Umbilical cord (tissue), 1 donor: ENCODE measurements at regions not wholly inside any gene's neighbourhood (a gene's known extent, or its start where the extent isn't known, plus 50 kb on each side); places are given as distances from the start of the nearest gene placed in this dataset.

ENCODE experiments used
- DNase-seq: peaks from one replicate; pipeline ENCODE4 v3.0.0-alpha.2; 2015; ENCODE audit warnings: low spot score

- DNase-seq: peak; percentile 49
Observed at GRCh38 chr4:71240094-71240493, 98.7 kb upstream of the SLC4A4 start.

- peak; percentile 37 for DNase-seq
Observed at GRCh38 chr4:71241501-71242288, 97.1 kb upstream of the SLC4A4 start.

GRCh38 chr4:71243091-71243833, 95.6 kb upstream of the SLC4A4 start:
- no peak for DNase-seq

GRCh38 chr4:71247706-71248105, 91.1 kb upstream of the SLC4A4 start:
- no peak for DNase-seq

GRCh38 chr4:71251261-71251660, 87.6 kb upstream of the SLC4A4 start:
- no peak for DNase-seq

GRCh38 chr4:71253545-71253944, 85.3 kb upstream of the SLC4A4 start:
- DNase-seq: no peak

GRCh38 chr4:71254451-71255012, 84.3 kb upstream of the SLC4A4 start:
- peak; percentile 43 for DNase-seq

- DNase-seq: no peak
Observed at GRCh38 chr4:71255976-71256375, 82.8 kb upstream of the SLC4A4 start.

- DNase-seq: no peak
Observed at GRCh38 chr4:71257761-71258160, 81.1 kb upstream of the SLC4A4 start.

GRCh38 chr4:71258323-71258722, 80.5 kb upstream of the SLC4A4 start:
- DNase-seq: no peak

GRCh38 chr4:71259280-71259679, 79.5 kb upstream of the SLC4A4 start:
- DNase-seq: no peak

- DNase-seq: peak; percentile 40
Observed at GRCh38 chr4:71259911-71260331, 78.9 kb upstream of the SLC4A4 start.

GRCh38 chr4:71260544-71260943, 78.3 kb upstream of the SLC4A4 start:
- DNase-seq: no peak

GRCh38 chr4:71261001-71261400, 77.8 kb upstream of the SLC4A4 start:
- no peak for DNase-seq

- no peak for DNase-seq
Observed at GRCh38 chr4:71261633-71262121, 77.1 kb upstream of the SLC4A4 start.

GRCh38 chr4:71262161-71262560, 76.7 kb upstream of the SLC4A4 start:
- DNase-seq: no peak

GRCh38 chr4:71266090-71266794, 72.6 kb upstream of the SLC4A4 start:
- DNase-seq: peak; percentile 38

GRCh38 chr4:71267244-71267643, 71.6 kb upstream of the SLC4A4 start:
- DNase-seq: no peak

GRCh38 chr4:71268166-71268565, 70.7 kb upstream of the SLC4A4 start:
- DNase-seq: no peak

- DNase-seq: no peak
Observed at GRCh38 chr4:71269233-71269632, 69.6 kb upstream of the SLC4A4 start.

GRCh38 chr4:71270901-71271300, 67.9 kb upstream of the SLC4A4 start:
- DNase-seq: no peak

GRCh38 chr4:71272976-71273375, 65.8 kb upstream of the SLC4A4 start:
- no peak for DNase-seq
